ENCODE measurements at regions not wholly inside any gene's neighbourhood (a gene's known extent, or its start where the extent isn't known, plus 50 kb on each side); places are given as distances from the start of the nearest gene placed in this dataset.

- no peak for TF ChIP-seq TBX3 (IDR thresholded peaks at IDR 0.05; ENCODE audit: borderline replicate concordance)
- TF ChIP-seq USF2 (IDR thresholded peaks at IDR 0.05; ENCODE audit: low read depth, low read length): no peak
- no peak for TF ChIP-seq USF2 (CRISPR knock-in tag; IDR thresholded peaks at IDR 0.05; ENCODE audit: borderline replicate concordance)
- no peak for TF ChIP-seq REPIN1 (CRISPR knock-in tag; IDR thresholded peaks at IDR 0.05; ENCODE audit: borderline replicate concordance, low read depth)
Observed at GRCh38 chr5:17839848-17840247, 205.6 kb downstream of the TAF11L14 start.

Measured in HepG2 (cell line).